GM12878 (cell line): ENCODE measurements at regions not wholly inside any gene's neighbourhood (a gene's known extent, or its start where the extent isn't known, plus 50 kb on each side); places are given as distances from the start of the nearest gene placed in this dataset.

Experiments
- CREM ChIP-seq: IDR thresholded peaks from 2 replicates; pipeline ENCODE4 v1.6.1; 2014; ENCODE audit warnings: antibody characterized with exemption, low read depth
- CTCF ChIP-seq, 3 experiments: IDR thresholded peaks in 2 of 3; conservative IDR thresholded peaks in 1 of 3; 2 replicates each; pipeline ENCODE4 v1.5.1; 2011; ENCODE audit warnings: low read depth in 3 of 3, low read length in 3 of 3, mild to moderate bottlenecking in 3 of 3, control low read depth in 2 of 3, moderate library complexity in 2 of 3, inconsistent platforms in 1 of 3, mixed read lengths in 1 of 3; ENCODE audit not compliant: control insufficient read depth in 2 of 3, insufficient read depth in 1 of 3; ENCODE audit errors: extremely low read depth in 1 of 3
- EGR1 ChIP-seq, 2 experiments: IDR thresholded peaks; 1 replicate in 1 of 2; 2 replicates in 1 of 2; pipeline ENCODE4 v1.6.1; 2011 to 2012; ENCODE audit warnings: low read depth in 2 of 2, low read length in 2 of 2, borderline replicate concordance in 1 of 2, mild to moderate bottlenecking in 1 of 2, moderate library complexity in 1 of 2
- HDAC2 ChIP-seq: fragments of 200-600 bp; sonication (generic); IDR thresholded peaks from 2 replicates; pipeline ENCODE4 v1.6.1; 2017
- PML ChIP-seq: IDR thresholded peaks from 2 replicates; pipeline ENCODE4 v1.6.1; 2012; ENCODE audit warnings: low read length, inconsistent platforms
- POLR2A ChIP-seq: IDR thresholded peaks from 2 replicates; pipeline ENCODE4 v1.6.1; 2011; ENCODE audit warnings: low read depth, mild to moderate bottlenecking, low read length
- POLR2AphosphoS5 ChIP-seq: IDR thresholded peaks from 2 replicates; pipeline ENCODE4 v1.6.1; 2011; ENCODE audit warnings: mild to moderate bottlenecking, low read length, inconsistent platforms
- REST ChIP-seq: IDR thresholded peaks from 2 replicates; pipeline ENCODE4 v1.6.1; 2012; ENCODE audit warnings: mild to moderate bottlenecking, low read depth, low read length
- SUPT20H ChIP-seq: IDR thresholded peaks from 2 replicates; pipeline ENCODE4 v1.6.1; 2011; ENCODE audit warnings: low read depth, mild to moderate bottlenecking, low read length, moderate library complexity, borderline replicate concordance; ENCODE audit not compliant: control insufficient read depth
- TARDBP ChIP-seq: IDR thresholded peaks from 2 replicates; pipeline ENCODE4 v1.6.1; 2016; ENCODE audit warnings: borderline replicate concordance
- USF2 ChIP-seq: IDR thresholded peaks from 2 replicates; pipeline ENCODE4 v1.6.1; 2011; ENCODE audit warnings: low read depth, low read length, improper control_type of control experiment, borderline replicate concordance
- ZNF384 ChIP-seq: IDR thresholded peaks from 2 replicates; pipeline ENCODE4 v1.6.1; 2012; ENCODE audit warnings: low read depth, mild to moderate bottlenecking, low read length, improper control_type of control experiment, borderline replicate concordance

GRCh38 chr7:94169682-94170081 is 165.5 kb upstream of the BET1 start:
- TF ChIP-seq TARDBP (no peak), POLR2AphosphoS5 (no peak), ZNF384 (no peak), SUPT20H (no peak), PML (no peak), CREM (no peak), POLR2A (no peak), CTCF (IDR thresholded peaks at IDR 0.05 in 2 of 3, conservative IDR thresholded peaks at IDR 0.05 in 1 of 3; ENCODE audit: control insufficient read depth in 2 of 3, extremely low read depth in 1 of 3, insufficient read depth in 1 of 3, low read depth in 3 of 3, low read length in 3 of 3) (no peak), REST (no peak), USF2 (no peak), EGR1 (IDR thresholded peaks at IDR 0.05; ENCODE audit: borderline replicate concordance in 1 of 2, low read depth in 2 of 2, low read length in 2 of 2) (no peak), HDAC2 (no peak)
